Mucosa of rectum (tissue), 2 donors: ENCODE measurements at regions not wholly inside any gene's neighbourhood (a gene's known extent, or its start where the extent isn't known, plus 50 kb on each side); places are given as distances from the start of the nearest gene placed in this dataset.
"Not testable (repeated sequence)": the region's sequence is repeated elsewhere in the genome, so short reads cannot be mapped to it uniquely, and the experiment has no call there.

Experiments
- H3K27ac ChIP-seq, 2 donors: one replicate each; pipeline ENCODE4 v1.7.0; 2013; ENCODE audit warnings: inconsistent platforms in 2 of 2, low read depth in 2 of 2, low read length in 2 of 2
- H3K27me3 ChIP-seq, 2 donors: one replicate each; pipeline ENCODE4 v1.7.0; 2013; ENCODE audit warnings: low read length in 2 of 2; ENCODE audit not compliant: control insufficient read depth in 2 of 2, insufficient read depth in 2 of 2
- H3K36me3 ChIP-seq, 2 donors: one replicate each; pipeline ENCODE4 v1.7.0; 2013; ENCODE audit warnings: low read length in 2 of 2; ENCODE audit not compliant: control insufficient read depth in 2 of 2, insufficient read depth in 2 of 2
- H3K4me1 ChIP-seq, 2 donors: one replicate each; pipeline ENCODE4 v1.7.0; 2013; ENCODE audit warnings: low read length in 2 of 2, mild to moderate bottlenecking in 1 of 2; ENCODE audit not compliant: control insufficient read depth in 2 of 2, insufficient read depth in 2 of 2
- H3K4me3 ChIP-seq, 2 donors: one replicate each; pipeline ENCODE4 v1.7.0; 2013; ENCODE audit warnings: low read length in 2 of 2
- H3K9ac ChIP-seq, 2 donors: one replicate each; pipeline ENCODE4 v1.7.0; 2013; ENCODE audit warnings: low read length in 2 of 2, low read depth in 1 of 2, mild to moderate bottlenecking in 1 of 2
- H3K9me3 ChIP-seq, 2 donors: one replicate each; pipeline ENCODE4 v1.7.0; 2013; ENCODE audit warnings: low read length in 2 of 2; ENCODE audit not compliant: control insufficient read depth in 2 of 2
- donor health status: healthy.
- donor health status: Normal muscosa, but diverticular disease.

DNA sequence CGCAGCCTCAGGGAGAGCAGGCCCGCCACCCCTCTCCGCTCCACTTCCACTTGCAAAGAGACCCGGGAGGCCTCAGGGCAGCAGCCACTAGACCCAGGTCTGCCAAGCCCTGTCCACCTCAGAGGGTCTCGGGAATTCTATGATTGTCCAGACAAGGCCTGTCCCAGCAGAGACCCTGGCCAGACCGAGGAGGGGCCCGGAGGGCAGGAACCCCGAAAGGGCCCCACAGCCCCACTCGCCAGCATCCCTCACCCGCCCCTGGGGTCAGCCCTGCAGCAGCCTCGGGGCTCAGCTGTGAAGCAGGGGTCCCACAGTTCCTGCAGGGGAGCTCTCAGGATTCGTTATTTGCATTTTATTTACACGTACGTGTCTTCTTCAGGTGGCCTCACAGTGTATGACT, 269.5 kb downstream of the EIPR1 start:
- Histone ChIP-seq H3K27me3 (no peaks in the 10 kb centered on the region), H3K27ac (no peak overlapping the region), H3K36me3 (no peaks in the 10 kb centered on the region), H3K4me1 (no peaks in the 10 kb centered on the region), H3K9me3 (peaks cover 0 to 5% of the 10 kb centered on the region in 2 donors), H3K4me3 (no peak overlapping the region), H3K9ac (no peak overlapping the region)

DNA sequence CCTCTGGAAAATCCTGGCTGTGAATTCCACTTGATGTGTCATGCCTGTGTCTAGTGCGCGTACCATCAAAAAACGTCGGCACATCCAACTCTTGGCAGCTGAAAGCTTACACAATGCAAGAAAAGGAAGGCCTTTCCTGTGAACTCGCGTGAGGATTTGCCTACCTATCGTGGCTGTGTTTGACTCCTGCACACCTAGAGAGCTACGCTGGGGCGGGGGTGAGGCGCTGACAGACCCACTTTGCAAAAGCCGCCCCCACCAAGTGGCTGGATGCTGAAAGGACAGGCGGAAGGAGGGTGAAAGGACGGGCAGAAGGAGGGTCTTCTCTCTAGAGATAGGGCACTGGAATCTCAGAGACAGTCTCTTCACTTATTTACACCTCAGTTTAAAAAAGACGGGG, 270.1 kb downstream of the EIPR1 start:
- Histone ChIP-seq H3K9me3 (peaks cover 0 to 5% of the 10 kb centered on the region in 2 donors), H3K4me1 (no peaks in the 10 kb centered on the region), H3K36me3 (no peaks in the 10 kb centered on the region), H3K4me3 (no peak overlapping the region), H3K9ac (no peak overlapping the region), H3K27ac (no peak overlapping the region), H3K27me3 (no peaks in the 10 kb centered on the region)

DNA sequence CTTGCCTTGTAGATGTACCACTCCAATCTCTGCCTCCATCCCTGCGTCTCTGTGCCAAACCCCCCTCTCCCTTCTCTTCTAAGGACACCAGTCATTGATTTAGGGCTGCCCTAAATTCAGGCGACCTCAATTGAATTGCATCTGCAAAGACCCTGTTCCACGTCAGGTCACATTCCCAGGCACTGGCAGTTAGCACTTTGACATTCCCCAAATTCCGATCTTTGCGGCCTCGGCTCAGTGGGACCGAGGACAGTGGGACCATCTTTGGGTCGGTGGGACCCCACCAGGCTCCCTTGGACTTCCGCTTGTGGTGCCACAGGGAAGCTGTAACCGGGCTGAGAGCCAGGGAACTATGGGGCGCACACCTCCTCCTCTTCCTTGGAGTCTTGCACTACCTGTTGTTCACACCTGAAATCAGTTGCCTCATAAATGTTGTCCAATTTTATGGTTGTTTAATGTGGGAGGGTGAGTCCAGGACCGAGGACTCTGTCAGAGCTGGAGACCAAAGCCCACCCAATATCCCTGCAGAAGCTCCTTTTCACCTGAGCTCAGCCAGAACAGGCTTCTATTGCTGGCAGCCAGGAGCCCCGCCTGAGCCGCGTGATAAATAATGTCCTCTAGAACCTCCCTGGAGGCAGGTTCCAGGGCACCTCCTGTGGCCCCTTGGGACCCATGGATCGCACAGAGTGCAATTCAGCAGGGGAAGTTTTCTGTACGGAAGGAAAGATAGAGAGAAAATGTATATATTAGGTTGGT, 271.6 kb downstream of the EIPR1 start:
- Histone ChIP-seq H3K9me3 (peaks cover 0 to 5% of the 10 kb centered on the region in 2 donors), H3K36me3 (no peaks in the 10 kb centered on the region), H3K27me3 (no peaks in the 10 kb centered on the region), H3K9ac (no peak overlapping the region), H3K27ac (no peak overlapping the region), H3K4me1 (no peaks in the 10 kb centered on the region), H3K4me3 (no peak overlapping the region)

DNA sequence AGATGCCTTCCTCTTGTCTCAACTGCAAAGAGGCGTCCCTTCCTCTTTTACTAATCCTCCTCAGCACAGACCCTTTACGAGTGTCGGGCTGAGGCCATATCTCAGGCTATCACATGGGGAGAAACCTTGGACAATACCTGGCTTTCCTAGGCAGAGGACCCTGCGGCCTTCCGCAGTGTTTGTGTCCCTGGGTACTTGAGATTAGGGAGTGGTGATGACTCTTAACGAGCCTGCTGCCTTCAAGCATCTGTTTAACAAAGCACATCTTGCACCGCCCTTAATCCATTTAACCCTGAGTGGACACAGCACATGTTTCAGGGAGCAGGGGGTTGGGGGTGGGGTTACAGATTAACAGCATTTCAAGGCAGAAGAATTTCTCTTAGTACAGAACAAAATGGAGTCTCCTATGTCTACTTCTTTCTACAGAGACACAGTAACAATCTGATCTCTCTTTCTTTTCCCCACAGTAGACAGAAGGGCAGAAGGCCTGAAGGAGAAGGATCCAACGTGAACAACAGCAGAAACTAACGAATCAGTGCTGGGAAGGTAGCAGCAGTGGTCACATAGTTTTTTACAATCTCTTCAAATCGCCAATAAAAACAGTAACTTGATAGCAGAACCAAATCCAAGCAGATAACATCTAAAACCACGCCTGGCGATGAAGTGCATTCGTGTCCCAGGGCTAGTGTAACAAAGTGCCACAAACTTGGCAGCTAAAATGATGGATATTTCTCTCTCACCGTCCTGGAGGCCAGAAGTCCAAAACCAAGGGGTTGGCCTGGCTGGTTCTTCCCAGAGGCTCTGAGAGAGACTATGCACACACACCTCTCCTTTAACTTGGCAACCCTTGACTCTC, 272.4 kb downstream of the EIPR1 start:
- not testable (repeated sequence) for H3K27me3 ChIP-seq, H3K27ac ChIP-seq, H3K4me3 ChIP-seq, H3K36me3 ChIP-seq, H3K9me3 ChIP-seq, H3K9ac ChIP-seq, H3K4me1 ChIP-seq

DNA sequence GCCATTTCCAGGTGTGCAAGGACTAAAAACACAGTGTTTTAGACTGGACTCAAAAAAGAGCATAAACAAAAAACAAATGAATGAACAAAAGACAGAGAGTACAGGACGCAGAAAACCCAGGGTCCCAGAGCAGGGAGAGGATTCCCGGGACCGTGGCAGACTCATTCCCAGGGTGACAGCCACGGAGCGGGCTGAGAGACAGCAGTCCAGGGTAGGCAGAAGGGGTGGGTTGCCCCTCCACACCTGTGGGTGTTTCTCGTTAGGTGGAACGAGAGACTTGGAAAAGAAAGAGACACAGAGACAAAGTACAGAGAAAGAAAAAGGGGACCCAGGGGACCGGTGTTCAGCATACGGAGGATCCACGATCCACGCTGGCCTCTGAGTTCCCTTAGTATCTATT, 273.4 kb downstream of the EIPR1 start:
- Histone ChIP-seq H3K36me3 (no peaks in the 10 kb centered on the region), H3K27me3 (no peaks in the 10 kb centered on the region), H3K9me3 (no peaks in the 10 kb centered on the region), H3K9ac (no peak overlapping the region), H3K4me3 (no peak overlapping the region), H3K4me1 (no peaks in the 10 kb centered on the region), H3K27ac (no peak overlapping the region)

DNA sequence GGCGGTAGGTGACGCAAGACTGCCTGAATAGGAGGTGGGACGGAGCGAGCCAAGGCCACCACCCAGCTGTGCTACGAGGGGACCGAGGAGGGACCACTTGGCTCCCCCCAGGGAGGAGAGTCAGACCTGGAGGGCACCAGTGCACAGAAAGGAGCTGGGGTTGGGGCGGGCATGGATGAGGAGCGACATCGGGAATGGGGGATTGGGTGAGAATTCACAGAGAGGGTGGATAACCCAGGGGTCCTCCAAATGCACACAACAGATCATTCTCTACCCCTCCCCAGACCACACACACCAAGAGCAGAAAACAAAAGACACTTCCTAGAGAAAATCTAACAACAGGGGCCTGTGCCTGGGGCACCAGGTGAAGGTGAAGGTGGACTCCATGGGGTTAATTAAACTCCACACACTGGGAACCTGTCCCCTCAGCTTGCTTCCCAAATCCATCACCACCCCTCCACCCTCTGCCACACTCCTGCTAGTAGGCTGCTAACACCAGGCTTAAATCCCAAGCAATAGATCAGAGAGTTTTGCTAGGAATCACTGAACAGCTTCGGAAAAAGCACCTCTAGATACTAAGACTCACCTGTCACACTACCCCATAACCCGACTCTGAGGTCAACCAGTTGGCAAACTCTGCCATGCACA, 274.6 kb downstream of the EIPR1 start:
- H3K9me3 ChIP-seq: no peaks in the 10 kb centered on the region
- no peak overlapping the region for H3K9ac ChIP-seq
- no peaks in the 10 kb centered on the region for H3K4me1 ChIP-seq
- no peaks in the 10 kb centered on the region for H3K36me3 ChIP-seq
- no peak overlapping the region for H3K4me3 ChIP-seq
- H3K27ac ChIP-seq: no peak overlapping the region
- no peaks in the 10 kb centered on the region for H3K27me3 ChIP-seq

DNA sequence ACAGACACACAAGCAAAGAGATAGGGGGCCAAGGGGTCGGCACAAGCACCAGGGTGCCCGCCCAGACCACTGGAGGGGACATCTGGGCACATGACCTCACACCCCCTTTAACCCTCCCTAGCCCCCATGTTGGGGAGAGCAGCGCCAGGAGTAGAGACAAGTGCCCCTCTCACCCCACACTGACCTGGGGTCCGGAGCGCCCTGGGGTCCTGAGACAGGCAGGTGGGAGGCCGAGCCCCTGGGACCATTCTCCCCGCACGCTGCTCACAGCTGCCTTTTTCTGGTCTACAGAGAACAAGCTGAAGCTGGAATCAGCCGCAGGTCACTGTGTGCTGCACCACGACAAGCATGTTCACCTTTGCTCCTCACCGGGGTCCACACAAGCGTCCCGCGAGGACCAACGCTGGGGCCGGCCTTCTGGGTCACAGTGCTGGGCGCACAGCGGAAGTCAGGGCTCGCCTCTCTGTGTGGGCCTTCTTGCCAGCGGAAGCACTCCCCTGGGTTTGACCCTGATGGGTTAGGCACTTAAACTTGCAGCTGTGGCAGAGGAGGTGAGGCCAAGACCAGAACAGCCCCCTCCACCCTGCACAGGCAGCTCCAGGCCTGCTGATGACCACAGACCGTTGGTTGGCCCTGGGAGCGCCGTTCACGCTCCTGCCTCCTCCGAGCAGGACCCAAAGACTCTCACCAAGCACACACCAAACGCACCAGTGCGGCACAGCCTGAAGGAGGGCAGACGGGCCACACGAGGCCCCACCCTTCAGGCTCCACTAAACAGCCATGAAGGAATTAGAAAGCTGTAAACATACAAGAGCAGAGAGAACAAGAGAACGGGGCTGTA, 275.3 kb downstream of the EIPR1 start:
- no peak overlapping the region for H3K9ac ChIP-seq
- no peaks in the 10 kb centered on the region for H3K4me1 ChIP-seq
- no peaks in the 10 kb centered on the region for H3K9me3 ChIP-seq
- no peaks in the 10 kb centered on the region for H3K27me3 ChIP-seq
- no peak overlapping the region for H3K4me3 ChIP-seq
- no peaks in the 10 kb centered on the region for H3K36me3 ChIP-seq
- H3K27ac ChIP-seq: no peak overlapping the region

DNA sequence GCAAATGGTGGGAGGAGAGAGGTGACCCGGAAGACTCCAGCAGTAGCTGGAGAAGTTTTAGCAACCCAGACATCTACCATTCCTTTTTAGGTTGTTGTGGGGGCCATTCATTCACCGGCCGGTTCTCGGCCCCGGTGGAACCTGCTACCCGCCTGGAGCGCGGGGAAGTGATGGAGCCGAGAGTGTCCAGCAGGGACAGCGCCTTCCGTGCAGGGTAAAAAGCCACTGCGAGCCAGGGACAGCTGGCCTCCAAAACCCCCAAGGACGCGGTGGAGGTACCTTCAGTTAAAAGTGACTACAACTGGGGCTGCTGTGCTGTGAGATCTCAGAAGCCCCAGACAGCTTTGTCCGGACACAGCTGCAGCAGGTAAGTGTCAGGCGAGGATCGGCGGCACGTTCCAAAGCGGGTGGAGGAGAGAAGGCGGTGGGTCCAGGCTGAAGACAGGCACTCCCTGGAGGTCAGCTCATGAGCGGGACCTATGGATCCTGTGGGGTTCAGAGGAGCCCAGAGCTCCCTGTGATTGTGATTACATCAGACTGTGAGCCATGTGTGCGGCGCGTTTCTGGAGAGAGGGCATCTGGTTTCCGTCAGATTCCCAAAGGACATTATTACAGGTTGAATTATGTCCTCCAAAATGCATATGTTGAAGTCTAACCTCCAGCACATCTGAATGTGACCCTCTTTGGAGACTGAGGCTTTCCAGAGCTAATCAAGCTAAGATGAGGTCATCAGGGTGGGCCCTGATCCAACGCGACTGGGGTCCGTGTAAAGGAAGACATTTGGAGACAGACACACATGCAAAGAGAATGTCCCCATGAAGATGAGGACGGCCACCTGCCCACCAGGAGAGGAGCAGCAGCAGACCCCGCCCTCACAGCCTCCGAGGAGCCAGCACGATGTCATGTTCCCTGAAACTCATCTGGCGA, 276.3 kb downstream of the EIPR1 start:
- no peaks in the 10 kb centered on the region for H3K36me3 ChIP-seq
- no peaks in the 10 kb centered on the region for H3K27me3 ChIP-seq
- H3K9ac ChIP-seq: no peak overlapping the region
- H3K27ac ChIP-seq: no peak overlapping the region
- no peaks in the 10 kb centered on the region for H3K4me1 ChIP-seq
- no peaks in the 10 kb centered on the region for H3K9me3 ChIP-seq
- H3K4me3 ChIP-seq: no peak overlapping the region

DNA sequence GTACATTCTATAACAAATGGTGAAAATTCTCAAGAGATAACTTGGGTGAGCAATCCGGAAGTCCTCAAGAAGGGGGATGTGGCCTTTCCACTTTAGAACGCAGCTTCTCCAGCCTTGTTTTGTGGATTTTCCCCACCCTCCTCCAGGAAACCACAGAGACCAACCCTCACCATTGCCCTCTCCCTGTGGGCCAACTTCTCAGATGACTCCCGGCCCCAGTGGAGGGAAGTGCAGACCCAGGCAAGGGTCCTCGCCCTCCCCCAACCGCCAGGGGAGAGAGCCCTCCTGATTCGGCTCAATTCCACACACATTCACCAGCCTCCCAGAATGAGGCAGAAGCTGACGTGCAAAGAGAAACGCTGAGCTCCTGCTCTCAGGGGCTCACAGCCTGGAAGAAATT, 277.2 kb downstream of the EIPR1 start:
- Histone ChIP-seq H3K27me3 (no peaks in the 10 kb centered on the region), H3K9me3 (no peaks in the 10 kb centered on the region), H3K9ac (no peak overlapping the region), H3K4me1 (no peaks in the 10 kb centered on the region), H3K36me3 (no peaks in the 10 kb centered on the region), H3K4me3 (no peak overlapping the region), H3K27ac (no peak overlapping the region)
